HEK293 (cell line): ENCODE measurements at regions not wholly inside any gene's neighbourhood (a gene's known extent, or its start where the extent isn't known, plus 50 kb on each side); places are given as distances from the start of the nearest gene placed in this dataset.

Experiments
- CTCF ChIA-PET: fragments of 350-600 bp; formaldehyde crosslinking; extraction: SDS; loops from one replicate; lab custom pipeline; 2021; ENCODE audit warnings: antibody characterized with exemption; lab: Yijun Ruan, JAX
- POLR2A ChIA-PET: fragments of 300-600 bp; formaldehyde crosslinking; extraction: SDS; loops from one replicate; lab custom pipeline; 2020; ENCODE audit warnings: antibody characterized with exemption, inconsistent platforms; lab: Yijun Ruan, JAX
- H3K27ac ChIP-seq: fragments of 200-500 bp; sonication (Bioruptor generic); 2 replicates; pipeline ENCODE4 v1.5.1; 2014; ENCODE audit warnings: low read depth, low read length, control low read depth, inconsistent platforms; ENCODE audit errors: extremely low read depth
- H3K36me3 ChIP-seq, 2 experiments: fragments of 200-500 bp in 1 of 2; sonication (Bioruptor generic) in 1 of 2; 1 replicate in 1 of 2; 2 replicates in 1 of 2; pipeline ENCODE4 v1.5.1; 2014 to 2017; ENCODE audit warnings: inconsistent platforms in 2 of 2, low read length in 2 of 2; ENCODE audit not compliant: control insufficient read depth in 2 of 2, insufficient read depth in 1 of 2
- H3K4me1 ChIP-seq: fragments of 200-500 bp; sonication (Bioruptor generic); 2 replicates; pipeline ENCODE4 v1.5.1; 2014; ENCODE audit warnings: mild to moderate bottlenecking, low read length, inconsistent platforms; ENCODE audit not compliant: control insufficient read depth, insufficient read depth
- H3K4me3 ChIP-seq: 2 replicates; pipeline ENCODE4 v1.5.1; 2011; ENCODE audit warnings: low read depth, mild to moderate bottlenecking, control low read depth, low read length, moderate library complexity
- H3K9me3 ChIP-seq: fragments of 200-500 bp; sonication (Bioruptor generic); 2 replicates; pipeline ENCODE4 v1.5.1; 2014; ENCODE audit warnings: low read depth, low read length, inconsistent platforms; ENCODE audit not compliant: control insufficient read depth, insufficient read depth
- BCL11A ChIP-seq: fragments of 450-650 bp; formaldehyde crosslinking; IDR thresholded peaks from 2 replicates; pipeline ENCODE4 v1.5.1; 2016; ENCODE audit warnings: low read depth, missing biosample characterization, missing genetic modification characterization
- GLIS2 ChIP-seq: fragments of 450-650 bp; formaldehyde crosslinking; IDR thresholded peaks from 2 replicates; pipeline ENCODE4 v1.5.1; 2016; ENCODE audit warnings: missing biosample characterization, missing genetic modification characterization
- HOXC10 ChIP-seq: sonication (generic); formaldehyde crosslinking; IDR thresholded peaks from 2 replicates; pipeline ENCODE4 v1.8.1; 2023; ENCODE audit warnings: mild to moderate bottlenecking, missing genetic modification reagents
- KLF1 ChIP-seq: fragments of 450-650 bp; formaldehyde crosslinking; IDR thresholded peaks from 2 replicates; pipeline ENCODE4 v1.5.1; 2016; ENCODE audit warnings: missing biosample characterization, missing genetic modification characterization
- KLF8 ChIP-seq: fragments of 450-650 bp; formaldehyde crosslinking; IDR thresholded peaks from 2 replicates; pipeline ENCODE4 v1.5.1; 2016; ENCODE audit warnings: missing biosample characterization, missing genetic modification characterization
- RBAK ChIP-seq: fragments of 450-650 bp; formaldehyde crosslinking; IDR thresholded peaks from 2 replicates; pipeline ENCODE4 v1.5.1; 2016; ENCODE audit warnings: missing biosample characterization, missing genetic modification characterization
- REPIN1 ChIP-seq: fragments of 450-650 bp; formaldehyde crosslinking; IDR thresholded peaks from 2 replicates; pipeline ENCODE4 v1.5.1; 2017; ENCODE audit warnings: missing biosample characterization, missing genetic modification characterization, low read depth
- TRIM28 ChIP-seq: IDR thresholded peaks from 2 replicates; pipeline ENCODE4 v1.6.1; 2011; ENCODE audit warnings: low read length, control low read depth, borderline replicate concordance
- YY2 ChIP-seq: fragments of 450-650 bp; formaldehyde crosslinking; IDR thresholded peaks from 2 replicates; pipeline ENCODE4 v1.5.1; 2016; ENCODE audit warnings: missing biosample characterization, missing genetic modification characterization
- ZNF121 ChIP-seq: fragments of 450-650 bp; formaldehyde crosslinking; IDR thresholded peaks from 2 replicates; pipeline ENCODE4 v1.5.1; 2016; ENCODE audit warnings: missing biosample characterization, missing genetic modification characterization
- ZNF266 ChIP-seq: fragments of 450-650 bp; formaldehyde crosslinking; IDR thresholded peaks from 2 replicates; pipeline ENCODE4 v1.5.1; 2016; ENCODE audit warnings: missing biosample characterization, missing genetic modification characterization, low read depth
- ZNF416 ChIP-seq: fragments of 450-650 bp; formaldehyde crosslinking; IDR thresholded peaks from 2 replicates; pipeline ENCODE4 v1.5.1; 2016; ENCODE audit warnings: missing biosample characterization, missing genetic modification characterization
- ZNF449 ChIP-seq: fragments of 450-650 bp; formaldehyde crosslinking; IDR thresholded peaks from 2 replicates; pipeline ENCODE4 v1.5.1; 2017; ENCODE audit warnings: missing biosample characterization, mild to moderate bottlenecking, missing genetic modification characterization, moderate library complexity
- ZNF521 ChIP-seq: fragments of 450-650 bp; formaldehyde crosslinking; IDR thresholded peaks from 2 replicates; pipeline ENCODE4 v1.5.1; 2017; ENCODE audit warnings: missing biosample characterization, mild to moderate bottlenecking, missing genetic modification characterization
- ZNF561 ChIP-seq: fragments of 450-650 bp; IDR thresholded peaks from 2 replicates; pipeline ENCODE4 v1.5.1; 2018; ENCODE audit warnings: missing biosample characterization, missing genetic modification characterization, borderline replicate concordance
- ZNF580 ChIP-seq: fragments of 450-650 bp; formaldehyde crosslinking; IDR thresholded peaks from 2 replicates; pipeline ENCODE4 v1.5.1; 2016; ENCODE audit warnings: missing biosample characterization, missing genetic modification characterization
- ZNF600 ChIP-seq: fragments of 450-650 bp; formaldehyde crosslinking; IDR thresholded peaks from 2 replicates; pipeline ENCODE4 v1.5.1; 2016; ENCODE audit warnings: missing biosample characterization, missing genetic modification characterization
- ZNF692 ChIP-seq: fragments of 450-650 bp; formaldehyde crosslinking; IDR thresholded peaks from 2 replicates; pipeline ENCODE4 v1.5.1; 2016; ENCODE audit warnings: missing biosample characterization, missing genetic modification characterization
- ZNF701 ChIP-seq: fragments of 450-650 bp; formaldehyde crosslinking; IDR thresholded peaks from 2 replicates; pipeline ENCODE4 v1.5.1; 2016; ENCODE audit warnings: missing biosample characterization, missing genetic modification characterization
- ZNF777 ChIP-seq: fragments of 450-650 bp; formaldehyde crosslinking; IDR thresholded peaks from 2 replicates; pipeline ENCODE4 v1.5.1; 2017; ENCODE audit warnings: missing biosample characterization, missing genetic modification characterization, borderline replicate concordance
- ZNF791 ChIP-seq: fragments of 450-650 bp; formaldehyde crosslinking; IDR thresholded peaks from 2 replicates; pipeline ENCODE4 v1.5.1; 2016; ENCODE audit warnings: missing biosample characterization, missing genetic modification characterization
- ZNF830 ChIP-seq: fragments of 450-650 bp; IDR thresholded peaks from 2 replicates; pipeline ENCODE4 v1.5.0; 2018; ENCODE audit warnings: missing biosample characterization, missing genetic modification characterization, low read depth, mild to moderate bottlenecking, moderate library complexity
- ZXDB ChIP-seq: fragments of 450-650 bp; formaldehyde crosslinking; IDR thresholded peaks from 2 replicates; pipeline ENCODE4 v1.5.1; 2016; ENCODE audit warnings: missing biosample characterization, missing genetic modification characterization
- TF ChIP-seq, protein P1 (sequence below): fragments of 450-650 bp; formaldehyde crosslinking; IDR thresholded peaks from 2 replicates; pipeline ENCODE4 v1.5.1; 2016; ENCODE audit warnings: missing biosample characterization, missing genetic modification characterization
- TF ChIP-seq, protein P2 (sequence below): fragments of 450-650 bp; formaldehyde crosslinking; IDR thresholded peaks from 2 replicates; pipeline ENCODE4 v1.5.1; 2016; ENCODE audit warnings: missing biosample characterization, missing genetic modification characterization
- TF ChIP-seq, protein P3 (sequence below): fragments of 450-650 bp; formaldehyde crosslinking; IDR thresholded peaks from 2 replicates; pipeline ENCODE4 v1.5.1; 2016; ENCODE audit warnings: missing biosample characterization, missing genetic modification characterization
- TF ChIP-seq, protein P4 (sequence below): fragments of 450-650 bp; formaldehyde crosslinking; IDR thresholded peaks from 2 replicates; pipeline ENCODE4 v1.5.1; 2016; ENCODE audit warnings: missing biosample characterization, missing genetic modification characterization

DNA sequence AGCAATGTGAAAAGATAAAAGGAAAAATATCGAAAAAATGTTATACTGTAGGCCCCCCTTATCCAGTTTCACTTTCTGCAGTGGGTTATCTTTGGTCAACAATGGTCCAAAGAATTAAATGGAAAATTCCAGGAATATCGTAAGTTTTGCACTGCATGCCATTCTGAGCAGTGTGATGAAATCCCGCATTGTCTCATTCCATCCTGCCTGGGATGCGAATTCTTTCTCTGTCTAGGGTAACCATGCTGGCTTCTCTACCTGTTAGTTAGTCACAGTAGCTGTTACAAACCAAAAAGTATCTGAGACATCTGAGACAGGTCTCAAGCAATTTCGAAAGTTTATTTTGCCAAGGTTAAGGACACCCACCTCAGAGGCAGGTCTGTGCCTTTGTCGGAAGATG is 170.3 kb downstream of the COX18 start:
- TF ChIP-seq YY2 (tag by site-specific recombination) (no peak), ZNF416 (tag by site-specific recombination) (no peak), ZNF449 (tag by site-specific recombination) (no peak), ZNF701 (tag by site-specific recombination) (no peak), TRIM28 (no peak), ZNF266 (tag by site-specific recombination) (no peak), HOXC10 (no peak), KLF1 (no peak), GLIS2 (tag by site-specific recombination) (no peak), ZNF692 (tag by site-specific recombination) (no peak), ZNF121 (tag by site-specific recombination) (no peak), ZNF521 (tag by site-specific recombination) (no peak), ZNF600 (tag by site-specific recombination) (no peak), ZNF791 (no peak), REPIN1 (tag by site-specific recombination) (no peak), RBAK (tag by site-specific recombination) (no peak)
- TF ChIP-seq, protein P1, sequence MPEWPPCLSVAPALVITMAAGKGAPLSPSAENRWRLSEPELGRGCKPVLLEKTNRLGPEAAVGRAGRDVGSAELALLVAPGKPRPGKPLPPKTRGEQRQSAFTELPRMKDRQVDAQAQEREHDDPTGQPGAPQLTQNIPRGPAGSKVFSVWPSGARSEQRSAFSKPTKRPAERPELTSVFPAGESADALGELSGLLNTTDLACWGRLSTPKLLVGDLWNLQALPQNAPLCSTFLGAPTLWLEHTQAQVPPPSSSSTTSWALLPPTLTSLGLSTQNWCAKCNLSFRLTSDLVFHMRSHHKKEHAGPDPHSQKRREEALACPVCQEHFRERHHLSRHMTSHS, result no peak
- TF ChIP-seq, protein P2, sequence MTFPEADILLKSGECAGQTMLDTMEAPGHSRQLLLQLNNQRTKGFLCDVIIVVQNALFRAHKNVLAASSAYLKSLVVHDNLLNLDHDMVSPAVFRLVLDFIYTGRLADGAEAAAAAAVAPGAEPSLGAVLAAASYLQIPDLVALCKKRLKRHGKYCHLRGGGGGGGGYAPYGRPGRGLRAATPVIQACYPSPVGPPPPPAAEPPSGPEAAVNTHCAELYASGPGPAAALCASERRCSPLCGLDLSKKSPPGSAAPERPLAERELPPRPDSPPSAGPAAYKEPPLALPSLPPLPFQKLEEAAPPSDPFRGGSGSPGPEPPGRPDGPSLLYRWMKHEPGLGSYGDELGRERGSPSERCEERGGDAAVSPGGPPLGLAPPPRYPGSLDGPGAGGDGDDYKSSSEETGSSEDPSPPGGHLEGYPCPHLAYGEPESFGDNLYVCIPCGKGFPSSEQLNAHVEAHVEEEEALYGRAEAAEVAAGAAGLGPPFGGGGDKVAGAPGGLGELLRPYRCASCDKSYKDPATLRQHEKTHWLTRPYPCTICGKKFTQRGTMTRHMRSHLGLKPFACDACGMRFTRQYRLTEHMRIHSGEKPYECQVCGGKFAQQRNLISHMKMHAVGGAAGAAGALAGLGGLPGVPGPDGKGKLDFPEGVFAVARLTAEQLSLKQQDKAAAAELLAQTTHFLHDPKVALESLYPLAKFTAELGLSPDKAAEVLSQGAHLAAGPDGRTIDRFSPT (tag by site-specific recombination), result no peak
- TF ChIP-seq, protein P3, sequence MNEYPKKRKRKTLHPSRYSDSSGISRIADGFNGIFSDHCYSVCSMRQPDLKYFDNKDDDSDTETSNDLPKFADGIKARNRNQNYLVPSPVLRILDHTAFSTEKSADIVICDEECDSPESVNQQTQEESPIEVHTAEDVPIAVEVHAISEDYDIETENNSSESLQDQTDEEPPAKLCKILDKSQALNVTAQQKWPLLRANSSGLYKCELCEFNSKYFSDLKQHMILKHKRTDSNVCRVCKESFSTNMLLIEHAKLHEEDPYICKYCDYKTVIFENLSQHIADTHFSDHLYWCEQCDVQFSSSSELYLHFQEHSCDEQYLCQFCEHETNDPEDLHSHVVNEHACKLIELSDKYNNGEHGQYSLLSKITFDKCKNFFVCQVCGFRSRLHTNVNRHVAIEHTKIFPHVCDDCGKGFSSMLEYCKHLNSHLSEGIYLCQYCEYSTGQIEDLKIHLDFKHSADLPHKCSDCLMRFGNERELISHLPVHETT (tag by site-specific recombination), result no peak
- ChIA-PET POLR2A (no interaction called here), CTCF (no interaction called here)
- H3K36me3 ChIP-seq, result no peaks in the 10 kb centered on the region
- H3K27ac ChIP-seq, result no peak overlapping the region
- H3K9me3 ChIP-seq, result no peaks in the 10 kb centered on the region
- H3K4me1 ChIP-seq, result no peaks in the 10 kb centered on the region
- no peak overlapping the region for H3K4me3 ChIP-seq

DNA sequence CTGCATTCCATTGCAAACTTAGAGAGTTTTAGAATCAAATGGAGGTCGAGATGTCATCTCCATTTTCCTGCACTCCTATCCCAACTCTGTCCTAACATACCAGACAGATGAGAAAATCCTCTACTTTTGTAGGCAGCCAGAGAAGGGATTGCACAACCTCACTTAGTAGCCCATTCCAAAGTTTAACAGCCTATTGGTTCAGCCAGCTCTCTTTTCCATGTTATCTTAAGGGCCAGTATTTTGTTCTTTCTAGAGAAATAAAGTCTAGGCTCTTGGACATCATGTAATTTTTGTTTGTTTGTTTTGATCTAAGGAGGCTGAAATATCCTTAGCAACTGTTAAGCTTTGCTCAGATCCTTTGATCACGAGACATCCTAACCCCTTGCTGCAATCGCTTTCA is 173.0 kb downstream of the COX18 start:
- no peaks in the 10 kb centered on the region for H3K36me3 ChIP-seq
- POLR2A ChIA-PET, result no interaction called here
- no peaks in the 10 kb centered on the region for H3K9me3 ChIP-seq
- no peaks in the 10 kb centered on the region for H3K4me1 ChIP-seq
- H3K4me3 ChIP-seq, result no peak overlapping the region
- CTCF ChIA-PET, result no interaction called here
- H3K27ac ChIP-seq, result no peak overlapping the region
- TF ChIP-seq ZNF830 (tag by site-specific recombination) (no peak), ZNF580 (tag by site-specific recombination) (no peak), ZNF561 (tag by site-specific recombination) (no peak), ZNF777 (tag by site-specific recombination) (no peak), BCL11A (tag by site-specific recombination) (no peak), ZXDB (no peak), KLF8 (tag by site-specific recombination) (no peak)
- TF ChIP-seq, protein P4, sequence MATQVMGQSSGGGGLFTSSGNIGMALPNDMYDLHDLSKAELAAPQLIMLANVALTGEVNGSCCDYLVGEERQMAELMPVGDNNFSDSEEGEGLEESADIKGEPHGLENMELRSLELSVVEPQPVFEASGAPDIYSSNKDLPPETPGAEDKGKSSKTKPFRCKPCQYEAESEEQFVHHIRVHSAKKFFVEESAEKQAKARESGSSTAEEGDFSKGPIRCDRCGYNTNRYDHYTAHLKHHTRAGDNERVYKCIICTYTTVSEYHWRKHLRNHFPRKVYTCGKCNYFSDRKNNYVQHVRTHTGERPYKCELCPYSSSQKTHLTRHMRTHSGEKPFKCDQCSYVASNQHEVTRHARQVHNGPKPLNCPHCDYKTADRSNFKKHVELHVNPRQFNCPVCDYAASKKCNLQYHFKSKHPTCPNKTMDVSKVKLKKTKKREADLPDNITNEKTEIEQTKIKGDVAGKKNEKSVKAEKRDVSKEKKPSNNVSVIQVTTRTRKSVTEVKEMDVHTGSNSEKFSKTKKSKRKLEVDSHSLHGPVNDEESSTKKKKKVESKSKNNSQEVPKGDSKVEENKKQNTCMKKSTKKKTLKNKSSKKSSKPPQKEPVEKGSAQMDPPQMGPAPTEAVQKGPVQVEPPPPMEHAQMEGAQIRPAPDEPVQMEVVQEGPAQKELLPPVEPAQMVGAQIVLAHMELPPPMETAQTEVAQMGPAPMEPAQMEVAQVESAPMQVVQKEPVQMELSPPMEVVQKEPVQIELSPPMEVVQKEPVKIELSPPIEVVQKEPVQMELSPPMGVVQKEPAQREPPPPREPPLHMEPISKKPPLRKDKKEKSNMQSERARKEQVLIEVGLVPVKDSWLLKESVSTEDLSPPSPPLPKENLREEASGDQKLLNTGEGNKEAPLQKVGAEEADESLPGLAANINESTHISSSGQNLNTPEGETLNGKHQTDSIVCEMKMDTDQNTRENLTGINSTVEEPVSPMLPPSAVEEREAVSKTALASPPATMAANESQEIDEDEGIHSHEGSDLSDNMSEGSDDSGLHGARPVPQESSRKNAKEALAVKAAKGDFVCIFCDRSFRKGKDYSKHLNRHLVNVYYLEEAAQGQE, result no peak
